ENCODE measurements at regions not wholly inside any gene's neighbourhood (a gene's known extent, or its start where the extent isn't known, plus 50 kb on each side); places are given as distances from the start of the nearest gene placed in this dataset.

DNA sequence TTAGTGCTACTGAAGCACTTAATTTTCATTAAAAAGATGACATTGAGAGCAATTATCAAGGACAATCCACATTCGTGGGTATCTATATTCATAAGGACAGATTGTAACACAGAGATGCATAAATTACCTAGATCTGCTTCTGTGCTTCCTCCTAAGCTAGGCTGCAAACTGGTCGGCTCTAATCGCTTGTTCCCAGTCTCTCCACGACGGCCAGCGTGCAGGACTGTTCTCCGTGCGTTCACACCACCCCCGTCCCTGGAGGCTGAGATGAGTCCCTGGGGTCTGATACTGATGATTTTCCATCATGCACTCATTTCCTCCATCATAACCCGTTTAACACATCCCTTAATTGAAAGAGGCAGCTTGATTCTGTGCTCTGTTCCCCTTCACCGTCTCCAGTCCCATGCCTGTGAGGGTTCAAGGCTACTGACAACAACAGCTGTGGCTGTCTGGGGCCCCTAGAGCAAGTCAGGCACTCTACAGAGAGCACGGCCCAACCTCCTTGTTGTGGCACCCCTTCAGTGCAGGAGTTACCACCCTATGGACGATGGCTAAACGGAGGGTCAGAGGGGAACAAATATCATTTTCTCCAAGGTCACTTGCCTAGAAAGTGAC, 469.6 kb downstream of the NPHP4 start:
- H3K4me1 ChIP-seq (ENCODE audit: control insufficient read depth, insufficient read depth, low read length): no peaks in the 10 kb centered on the region
- H3K9me3 ChIP-seq (ENCODE audit: control insufficient read depth, insufficient read depth, low read length): no peaks in the 10 kb centered on the region
- H3K27me3 ChIP-seq (ENCODE audit: control insufficient read depth, insufficient read depth, low read length): no peaks in the 10 kb centered on the region
- no peaks in the 10 kb centered on the region for H3K36me3 ChIP-seq (ENCODE audit: control insufficient read depth, insufficient read depth, low read length)
- no peak overlapping the region for H3K4me3 ChIP-seq (ENCODE audit: low read depth, low read length)
- no peak overlapping the region for H3K9ac ChIP-seq (ENCODE audit: low read depth, low read length)
- no peak overlapping the region for H3K27ac ChIP-seq (ENCODE audit: low read depth, low read length)

DNA sequence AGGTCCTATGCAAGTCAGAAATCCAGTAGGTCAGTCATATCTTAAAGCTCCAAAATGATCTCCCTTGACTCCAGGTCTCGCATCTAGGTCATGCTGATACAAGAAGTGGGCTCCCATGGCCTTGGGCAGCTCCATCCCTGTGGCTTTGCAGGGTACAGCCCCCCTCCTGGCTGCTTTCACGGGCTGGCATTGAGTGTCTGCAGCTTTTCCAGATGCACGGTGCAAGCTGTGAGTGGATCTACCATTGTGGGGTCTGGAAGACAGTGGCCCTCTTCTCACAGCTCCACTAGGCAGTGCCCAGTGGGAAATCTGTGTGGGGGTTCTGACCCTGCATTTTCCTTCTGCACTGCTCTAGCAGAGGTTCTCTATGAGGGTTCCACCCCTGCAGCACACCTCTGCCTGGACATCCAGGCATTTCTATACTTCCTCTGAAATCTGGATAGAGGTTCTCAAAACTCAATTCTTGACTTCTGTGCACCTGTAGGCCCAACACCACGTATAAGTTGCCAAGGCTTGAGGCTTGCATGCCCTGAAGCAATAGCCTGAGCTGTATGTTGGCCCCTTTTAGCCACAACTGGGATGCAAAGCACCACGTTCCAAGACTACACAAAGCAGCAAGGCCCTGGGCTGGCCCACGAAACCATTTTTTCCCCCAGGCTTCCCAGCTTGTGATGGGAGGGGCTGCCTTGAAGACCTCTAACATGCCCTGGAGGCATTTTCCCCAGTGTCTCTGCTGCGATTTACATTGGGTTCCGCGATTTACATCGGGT, 472.7 kb downstream of the NPHP4 start:
- Histone ChIP-seq H3K36me3 (ENCODE audit: control insufficient read depth, insufficient read depth, low read length) (no peaks in the 10 kb centered on the region), H3K4me3 (ENCODE audit: low read depth, low read length) (no peak overlapping the region), H3K27ac (ENCODE audit: low read depth, low read length) (no peak overlapping the region), H3K9me3 (ENCODE audit: control insufficient read depth, insufficient read depth, low read length) (no peaks in the 10 kb centered on the region), H3K4me1 (ENCODE audit: control insufficient read depth, insufficient read depth, low read length) (no peaks in the 10 kb centered on the region), H3K9ac (ENCODE audit: low read depth, low read length) (no peak overlapping the region), H3K27me3 (ENCODE audit: control insufficient read depth, insufficient read depth, low read length) (no peaks in the 10 kb centered on the region)

DNA sequence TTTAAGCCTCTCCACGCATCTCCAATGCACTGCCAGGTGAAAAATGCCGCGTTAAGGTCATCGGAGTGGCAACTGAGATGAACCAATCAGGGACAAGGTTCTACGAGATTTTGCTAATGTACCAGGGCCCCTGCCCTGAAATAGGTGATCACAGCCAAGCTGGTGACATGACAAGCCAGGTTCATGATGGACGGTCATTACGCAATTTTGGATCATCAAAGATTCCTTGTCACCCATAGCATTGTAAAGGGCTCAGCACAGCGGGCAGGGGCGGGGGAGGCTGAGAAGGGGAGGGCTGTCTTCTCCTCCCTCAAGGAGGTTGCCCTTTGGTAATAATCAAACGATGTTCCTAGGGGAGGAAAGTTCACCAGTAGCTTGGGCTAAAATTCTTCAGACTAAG, 475.5 kb downstream of the NPHP4 start:
- Histone ChIP-seq H3K9ac (ENCODE audit: low read depth, low read length) (no peak overlapping the region), H3K9me3 (ENCODE audit: control insufficient read depth, insufficient read depth, low read length) (no peaks in the 10 kb centered on the region), H3K27me3 (ENCODE audit: control insufficient read depth, insufficient read depth, low read length) (no peaks in the 10 kb centered on the region), H3K4me3 (ENCODE audit: low read depth, low read length) (no peak overlapping the region), H3K36me3 (ENCODE audit: control insufficient read depth, insufficient read depth, low read length) (no peaks in the 10 kb centered on the region), H3K4me1 (ENCODE audit: control insufficient read depth, insufficient read depth, low read length) (no peaks in the 10 kb centered on the region), H3K27ac (ENCODE audit: low read depth, low read length) (no peak overlapping the region)

GRCh38 chr1:5515501-5515900, 476.7 kb downstream of the NPHP4 start:
- Histone ChIP-seq H3K27ac (ENCODE audit: low read depth, low read length) (no peak overlapping the region), H3K9me3 (ENCODE audit: control insufficient read depth, insufficient read depth, low read length) (no peaks in the 10 kb centered on the region), H3K36me3 (ENCODE audit: control insufficient read depth, insufficient read depth, low read length) (no peaks in the 10 kb centered on the region), H3K9ac (ENCODE audit: low read depth, low read length) (no peak overlapping the region), H3K27me3 (ENCODE audit: control insufficient read depth, insufficient read depth, low read length) (no peaks in the 10 kb centered on the region), H3K4me1 (ENCODE audit: control insufficient read depth, insufficient read depth, low read length) (no peaks in the 10 kb centered on the region), H3K4me3 (ENCODE audit: low read depth, low read length) (no peak overlapping the region)

DNA sequence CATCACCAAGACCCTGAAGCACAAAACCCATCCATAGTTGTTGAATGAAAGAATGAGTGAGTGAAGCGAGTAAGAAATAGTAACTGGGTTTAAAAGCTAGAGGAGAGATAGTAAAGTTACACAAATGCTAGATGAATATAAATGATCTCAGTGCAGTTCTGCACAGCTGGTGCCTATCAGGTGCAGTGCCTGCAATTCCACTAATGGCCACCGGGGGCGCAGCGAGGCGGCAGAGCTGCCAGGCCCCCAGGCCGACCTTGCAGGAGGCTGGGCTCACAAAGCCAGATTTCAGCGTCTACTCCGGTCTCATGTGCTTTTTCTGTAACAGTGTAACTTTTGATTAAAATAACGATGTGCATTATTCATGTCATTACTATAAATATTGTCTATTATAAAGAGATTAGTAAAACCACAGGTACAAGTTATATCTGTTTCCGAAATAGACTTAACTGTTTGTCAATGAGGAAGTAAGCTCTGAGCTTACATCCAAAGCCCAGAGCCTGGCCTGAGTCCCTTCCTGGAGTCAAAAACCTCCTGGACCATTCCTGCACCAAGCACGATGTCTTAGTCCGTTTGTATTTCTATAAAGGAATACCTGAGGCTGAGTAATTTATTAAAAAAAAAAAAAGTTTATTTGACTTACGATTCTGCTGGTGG, 477.6 kb downstream of the NPHP4 start:
- H3K4me3 ChIP-seq (ENCODE audit: low read depth, low read length): no peak overlapping the region
- no peaks in the 10 kb centered on the region for H3K9me3 ChIP-seq (ENCODE audit: control insufficient read depth, insufficient read depth, low read length)
- H3K27ac ChIP-seq (ENCODE audit: low read depth, low read length): no peak overlapping the region
- no peak overlapping the region for H3K9ac ChIP-seq (ENCODE audit: low read depth, low read length)
- H3K27me3 ChIP-seq (ENCODE audit: control insufficient read depth, insufficient read depth, low read length): no peaks in the 10 kb centered on the region
- H3K4me1 ChIP-seq (ENCODE audit: control insufficient read depth, insufficient read depth, low read length): no peaks in the 10 kb centered on the region
- no peaks in the 10 kb centered on the region for H3K36me3 ChIP-seq (ENCODE audit: control insufficient read depth, insufficient read depth, low read length)

GRCh38 chr1:5513846-5514526, 478.2 kb downstream of the NPHP4 start:
- Histone ChIP-seq H3K4me3 (ENCODE audit: low read depth, low read length) (no peak overlapping the region), H3K9ac (ENCODE audit: low read depth, low read length) (no peak overlapping the region), H3K36me3 (ENCODE audit: control insufficient read depth, insufficient read depth, low read length) (no peaks in the 10 kb centered on the region), H3K9me3 (ENCODE audit: control insufficient read depth, insufficient read depth, low read length) (no peaks in the 10 kb centered on the region), H3K27me3 (ENCODE audit: control insufficient read depth, insufficient read depth, low read length) (no peaks in the 10 kb centered on the region), H3K27ac (ENCODE audit: low read depth, low read length) (no peak overlapping the region), H3K4me1 (ENCODE audit: control insufficient read depth, insufficient read depth, low read length) (no peaks in the 10 kb centered on the region)

- no peaks in the 10 kb centered on the region for H3K4me1 ChIP-seq (ENCODE audit: control insufficient read depth, insufficient read depth, low read length)
- no peak overlapping the region for H3K9ac ChIP-seq (ENCODE audit: low read depth, low read length)
- H3K36me3 ChIP-seq (ENCODE audit: control insufficient read depth, insufficient read depth, low read length): no peaks in the 10 kb centered on the region
- H3K27ac ChIP-seq (ENCODE audit: low read depth, low read length): no peak overlapping the region
- H3K27me3 ChIP-seq (ENCODE audit: control insufficient read depth, insufficient read depth, low read length): no peaks in the 10 kb centered on the region
- H3K9me3 ChIP-seq (ENCODE audit: control insufficient read depth, insufficient read depth, low read length): no peaks in the 10 kb centered on the region
- H3K4me3 ChIP-seq (ENCODE audit: low read depth, low read length): no peak overlapping the region
These were observed 479.0 kb downstream of the NPHP4 start for GRCh38 chr1:5513179-5513578.

GRCh38 chr1:5511381-5512097, 480.7 kb downstream of the NPHP4 start:
- no peak overlapping the region for H3K27ac ChIP-seq (ENCODE audit: low read depth, low read length)
- H3K4me3 ChIP-seq (ENCODE audit: low read depth, low read length): no peak overlapping the region
- H3K9ac ChIP-seq (ENCODE audit: low read depth, low read length): no peak overlapping the region
- H3K27me3 ChIP-seq (ENCODE audit: control insufficient read depth, insufficient read depth, low read length): no peaks in the 10 kb centered on the region
- H3K4me1 ChIP-seq (ENCODE audit: control insufficient read depth, insufficient read depth, low read length): no peaks in the 10 kb centered on the region
- H3K36me3 ChIP-seq (ENCODE audit: control insufficient read depth, insufficient read depth, low read length): no peaks in the 10 kb centered on the region
- H3K9me3 ChIP-seq (ENCODE audit: control insufficient read depth, insufficient read depth, low read length): no peaks in the 10 kb centered on the region

GRCh38 chr1:5509664-5510452, 482.4 kb downstream of the NPHP4 start:
- Histone ChIP-seq H3K9ac (ENCODE audit: low read depth, low read length) (no peak overlapping the region), H3K36me3 (ENCODE audit: control insufficient read depth, insufficient read depth, low read length) (no peaks in the 10 kb centered on the region), H3K9me3 (ENCODE audit: control insufficient read depth, insufficient read depth, low read length) (no peaks in the 10 kb centered on the region), H3K4me3 (ENCODE audit: low read depth, low read length) (no peak overlapping the region), H3K27me3 (ENCODE audit: control insufficient read depth, insufficient read depth, low read length) (no peaks in the 10 kb centered on the region), H3K27ac (ENCODE audit: low read depth, low read length) (no peak overlapping the region), H3K4me1 (ENCODE audit: control insufficient read depth, insufficient read depth, low read length) (no peaks in the 10 kb centered on the region)

DNA sequence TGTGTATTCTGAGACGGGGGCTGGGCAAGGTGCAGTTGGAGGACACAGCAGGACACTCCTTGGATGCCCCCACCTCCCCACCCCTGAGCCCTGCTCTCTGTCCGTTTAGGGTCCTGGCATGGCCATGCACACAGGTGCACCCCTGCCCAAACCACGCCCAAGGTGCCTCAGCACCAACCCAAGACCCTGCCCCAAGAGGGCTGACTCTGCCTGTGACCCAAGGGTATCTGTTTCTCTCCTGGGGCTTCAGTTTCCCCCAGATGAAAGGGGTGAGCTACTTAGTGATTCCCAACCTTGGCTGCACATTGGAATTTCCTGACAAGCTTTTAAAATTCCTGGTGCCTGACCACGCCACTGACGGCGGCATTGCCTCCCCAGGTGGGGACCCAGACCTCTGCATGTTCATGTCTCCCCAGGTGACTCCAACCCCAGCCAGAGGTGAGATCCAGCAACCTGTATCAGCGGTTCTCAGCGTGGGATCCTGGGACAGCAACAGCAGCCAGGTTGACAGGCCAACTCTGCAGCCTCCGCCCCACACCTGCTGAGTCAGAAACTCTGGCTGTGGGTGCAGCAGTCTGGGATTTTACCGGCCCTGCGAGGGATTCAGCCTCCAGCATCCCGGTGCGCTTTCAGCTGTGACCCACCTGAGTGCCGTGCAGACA, 483.4 kb downstream of the NPHP4 start:
- no peaks in the 10 kb centered on the region for H3K27me3 ChIP-seq (ENCODE audit: control insufficient read depth, insufficient read depth, low read length)
- H3K4me3 ChIP-seq (ENCODE audit: low read depth, low read length): no peak overlapping the region
- no peaks in the 10 kb centered on the region for H3K4me1 ChIP-seq (ENCODE audit: control insufficient read depth, insufficient read depth, low read length)
- H3K9me3 ChIP-seq (ENCODE audit: control insufficient read depth, insufficient read depth, low read length): no peaks in the 10 kb centered on the region
- H3K27ac ChIP-seq (ENCODE audit: low read depth, low read length): no peak overlapping the region
- H3K36me3 ChIP-seq (ENCODE audit: control insufficient read depth, insufficient read depth, low read length): no peaks in the 10 kb centered on the region
- H3K9ac ChIP-seq (ENCODE audit: low read depth, low read length): no peak overlapping the region

Measured in HUES48 (cell line).